GM19043 (cell line): ENCODE measurements at regions not wholly inside any gene's neighbourhood (a gene's known extent, or its start where the extent isn't known, plus 50 kb on each side); places are given as distances from the start of the nearest gene placed in this dataset.

ENCODE experiments used
- ATAC-seq: cut with Tn5 transposase; IDR thresholded peaks from one replicate; pipeline ENCODE4 v1.9.1; 2021; ENCODE audit warnings: low read depth; ENCODE audit not compliant: unreplicated experiment

GRCh38 chr2:23306401-23306800 is 78.6 kb upstream of the KLHL29 start:
- no peak for ATAC-seq

DNA sequence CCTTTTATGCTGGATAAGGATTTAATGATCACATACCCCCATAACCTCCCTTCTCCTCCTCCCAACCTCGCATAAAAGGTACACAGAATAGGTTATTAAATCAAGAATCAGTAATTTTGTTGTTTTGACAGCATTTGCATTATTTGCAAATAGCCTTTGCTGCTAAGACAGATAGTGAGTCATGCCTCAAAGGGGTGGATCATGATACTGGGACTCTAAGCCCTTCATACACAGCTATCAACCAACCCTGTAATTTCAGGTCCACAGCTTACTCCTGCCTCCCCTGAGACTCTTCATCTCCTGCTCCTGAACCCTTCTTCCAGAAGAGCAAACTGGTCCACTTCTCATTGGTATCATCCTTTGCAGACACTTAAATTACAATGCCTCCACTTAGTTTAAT is 73.8 kb upstream of the KLHL29 start:
- ATAC-seq, result no peak

DNA sequence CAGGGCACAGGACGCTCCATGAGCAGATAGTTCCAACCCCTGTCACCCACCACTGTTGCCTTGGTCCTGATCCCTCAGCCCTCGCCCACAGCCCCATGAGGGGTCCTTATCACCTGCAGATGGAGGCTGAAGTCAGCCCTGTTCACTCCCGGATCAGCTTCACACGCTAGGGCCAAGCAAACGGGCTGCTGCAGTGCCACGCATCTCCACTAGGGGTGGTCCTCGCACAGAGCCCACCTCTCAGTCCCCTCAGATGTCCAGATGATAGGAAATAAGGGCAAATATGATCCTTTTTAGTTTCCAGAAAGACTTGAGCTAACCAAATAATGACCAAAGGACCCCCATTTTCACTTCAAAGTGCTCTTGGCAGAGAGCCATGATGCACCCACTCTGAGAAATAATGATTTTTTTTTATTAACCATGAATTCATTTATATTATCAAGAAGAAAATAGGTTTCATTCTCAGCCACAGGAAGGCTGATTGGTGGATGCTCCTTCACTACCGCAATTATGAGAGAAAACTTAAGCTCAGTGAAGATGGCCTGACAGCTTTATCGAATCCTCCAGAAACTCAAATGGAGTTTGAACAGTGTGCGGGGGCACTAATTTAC is 71.9 kb upstream of the KLHL29 start:
- peak; percentile 81 for ATAC-seq

DNA sequence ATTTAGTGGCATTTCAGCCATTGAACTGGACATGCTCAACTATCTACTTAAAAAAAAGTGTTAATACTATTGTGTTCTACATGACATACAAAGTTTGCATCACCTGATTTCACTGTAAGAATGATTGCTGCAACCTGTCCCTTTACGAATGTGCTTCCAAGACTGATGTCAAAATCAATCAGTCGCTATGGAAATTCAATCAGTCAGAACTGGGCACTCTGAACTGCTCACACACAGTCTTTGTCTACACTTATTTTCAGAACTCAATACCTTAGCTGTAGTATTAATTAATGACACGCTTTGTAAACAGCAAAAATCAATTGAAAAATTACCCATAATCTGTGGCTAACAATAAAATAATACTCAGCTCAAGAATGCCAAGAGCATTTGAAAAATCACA is 70.3 kb upstream of the KLHL29 start:
- ATAC-seq, result no peak

DNA sequence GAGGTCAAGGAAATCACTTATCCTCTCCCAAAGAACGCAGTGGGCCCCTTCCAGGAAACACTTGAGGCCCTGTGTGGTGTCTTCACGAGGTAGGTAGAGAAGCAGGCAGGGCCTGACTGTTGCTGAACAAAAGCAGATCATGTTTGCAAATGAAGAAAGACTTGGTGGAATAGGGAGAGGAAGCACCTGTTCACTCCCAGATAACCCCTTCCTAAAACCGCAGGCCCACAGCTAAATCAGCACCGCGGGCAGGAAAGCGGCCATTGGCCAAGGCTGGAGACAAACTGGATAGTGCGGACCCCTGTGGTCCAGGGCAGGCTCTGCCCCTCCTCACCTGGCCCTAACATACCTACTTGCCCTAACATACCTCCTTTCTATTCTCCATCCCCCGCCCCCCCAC is 64.9 kb upstream of the KLHL29 start:
- ATAC-seq, result no peak

- no peak for ATAC-seq
These were observed 63.2 kb upstream of the KLHL29 start for GRCh38 chr2:23321751-23322150.

- no peak for ATAC-seq
These were observed 62.3 kb upstream of the KLHL29 start for GRCh38 chr2:23322567-23323197.

DNA sequence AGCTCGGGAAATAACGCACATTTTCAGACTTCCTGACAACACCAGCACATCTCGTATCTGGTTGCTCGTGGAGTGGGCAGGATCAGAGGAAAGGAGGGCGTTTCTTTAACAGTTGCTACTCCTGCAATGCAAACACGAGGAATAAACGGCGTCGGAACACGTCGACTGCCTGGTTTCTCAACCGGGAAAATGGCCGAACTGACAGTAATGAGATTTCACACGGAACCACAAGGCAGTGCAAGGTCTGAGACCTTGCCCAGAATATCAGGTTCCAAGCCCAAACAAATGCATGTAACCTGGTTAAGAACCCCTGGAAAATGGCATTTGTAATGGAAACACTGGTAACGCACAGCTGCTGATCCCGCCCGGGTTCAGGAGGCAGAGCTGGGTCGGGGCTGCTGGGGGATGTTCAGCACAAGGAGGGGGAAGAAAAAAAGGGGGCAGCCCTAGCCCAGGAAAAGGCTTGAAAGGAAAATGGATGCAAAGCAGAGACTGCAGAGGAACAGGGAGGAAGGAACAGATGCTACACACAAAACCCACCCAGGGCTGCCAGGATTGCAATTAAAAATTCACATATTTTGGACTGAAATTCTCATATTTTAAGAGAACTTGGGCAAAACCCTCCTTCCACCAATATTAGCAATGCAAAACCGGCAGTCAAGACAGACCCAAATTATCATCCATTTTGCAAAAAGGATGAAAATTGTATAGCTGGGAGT is 61.6 kb upstream of the KLHL29 start:
- no peak for ATAC-seq

- ATAC-seq, result no peak
These were observed 60.9 kb upstream of the KLHL29 start for GRCh38 chr2:23323917-23324680.

DNA sequence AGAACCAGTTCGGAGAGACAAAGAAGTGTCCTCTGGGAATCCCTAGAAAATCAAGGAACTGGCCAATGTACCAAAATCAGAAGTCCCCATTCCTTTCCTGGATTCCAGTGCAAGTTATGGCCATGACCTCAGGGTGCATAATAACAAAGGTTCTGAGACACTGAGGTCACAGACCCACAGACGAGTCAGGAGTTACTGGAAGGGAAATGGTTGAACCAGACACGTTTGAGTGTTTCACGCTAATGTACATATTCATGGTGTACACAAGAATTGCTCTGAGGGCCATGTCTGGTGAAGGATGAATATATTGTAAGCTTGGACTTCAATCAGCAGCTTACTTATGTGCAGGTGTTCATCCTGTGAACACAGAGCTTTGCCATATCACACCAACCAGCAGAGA is 58.6 kb upstream of the KLHL29 start:
- no peak for ATAC-seq

DNA sequence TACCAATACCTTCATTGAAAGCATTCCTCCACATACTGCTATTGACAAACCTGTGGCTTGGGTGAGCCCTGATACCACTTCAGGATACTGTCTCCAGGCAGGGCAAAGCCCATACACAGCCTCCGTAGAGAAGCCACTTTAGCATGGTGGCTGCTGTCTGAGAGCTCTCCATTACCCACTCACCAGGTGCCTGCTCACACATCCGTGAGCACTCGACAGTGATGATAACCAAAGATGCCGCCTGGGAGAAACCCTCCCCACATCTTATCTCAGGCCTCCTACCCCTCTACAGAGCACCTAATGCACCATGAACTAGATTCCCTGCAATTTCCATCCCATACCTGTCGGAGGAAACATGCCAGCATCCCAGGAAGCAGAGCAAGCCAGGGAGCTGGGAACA is 57.6 kb upstream of the KLHL29 start:
- ATAC-seq, result no peak

- ATAC-seq, result no peak
These were observed 57.1 kb upstream of the KLHL29 start for GRCh38 chr2:23327887-23328286.

- ATAC-seq, result no peak
These were observed 54.8 kb upstream of the KLHL29 start for GRCh38 chr2:23330214-23330613.
